Glutamatergic neuron (in vitro differentiated cells): ENCODE measurements at regions not wholly inside any gene's neighbourhood (a gene's known extent, or its start where the extent isn't known, plus 50 kb on each side); places are given as distances from the start of the nearest gene placed in this dataset.

Experiments used
- DNase-seq: peaks from one replicate; pipeline ENCODE4 v3.0.0; 2022
- H3K27ac Mint-ChIP-seq: one replicate; pipeline ENCODE4 v1.8.0; 2020; ENCODE audit warnings: mild to moderate bottlenecking, mixed read lengths, inconsistent platforms; ENCODE audit not compliant: unreplicated experiment
- H3K27me3 Mint-ChIP-seq: one replicate; pipeline ENCODE4 v1.8.0; 2020; ENCODE audit warnings: mild to moderate bottlenecking, moderate library complexity, mixed read lengths, inconsistent platforms; ENCODE audit not compliant: unreplicated experiment
- H3K36me3 Mint-ChIP-seq: one replicate; pipeline ENCODE4 v1.8.0; 2020; ENCODE audit warnings: mild to moderate bottlenecking, mixed read lengths, inconsistent platforms; ENCODE audit not compliant: unreplicated experiment
- H3K4me1 Mint-ChIP-seq: one replicate; pipeline ENCODE4 v1.8.0; 2020; ENCODE audit warnings: mild to moderate bottlenecking, low read depth, mixed read lengths, inconsistent platforms; ENCODE audit not compliant: unreplicated experiment
- H3K4me3 Mint-ChIP-seq: one replicate; pipeline ENCODE4 v1.8.0; 2020; ENCODE audit warnings: mild to moderate bottlenecking, mixed read lengths, inconsistent platforms; ENCODE audit not compliant: unreplicated experiment
- H3K9me3 Mint-ChIP-seq: one replicate; pipeline ENCODE4 v1.8.0; 2020; ENCODE audit warnings: mild to moderate bottlenecking, moderate library complexity, mixed read lengths, inconsistent platforms; ENCODE audit not compliant: unreplicated experiment
- TF ChIP-seq, protein P1 (sequence below): fragments of 200-600 bp; sonication (generic); IDR thresholded peaks from one replicate; pipeline ENCODE4 v1.5.0; 2021; ENCODE audit not compliant: partially characterized antibody, unreplicated experiment

DNA sequence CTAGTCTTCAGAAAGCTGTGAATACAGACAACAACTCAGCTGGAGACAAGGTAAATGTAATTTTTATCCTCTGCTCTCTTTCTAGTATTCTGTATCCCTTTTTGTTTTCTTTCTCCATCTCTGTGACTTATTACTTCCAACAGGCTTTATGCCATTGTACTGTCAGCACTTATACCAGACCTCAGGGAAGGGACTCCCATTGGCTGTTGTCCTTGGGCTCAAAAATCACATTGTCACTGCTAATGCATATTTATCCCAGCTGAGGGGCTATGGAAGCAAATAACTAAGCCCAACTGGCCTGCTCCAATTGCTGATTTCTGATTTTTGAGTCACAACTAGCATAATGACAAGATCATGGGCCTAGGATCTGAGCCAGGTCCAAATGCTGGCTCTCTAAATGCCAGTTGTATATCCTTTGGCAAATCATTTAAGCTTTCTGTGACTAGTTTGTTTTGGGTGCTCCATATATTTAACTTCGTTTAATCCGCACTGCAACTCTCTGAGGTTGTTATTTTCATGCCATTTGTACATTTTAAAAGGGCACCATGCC lies 395.1 kb upstream of the GNPDA2 start:
- no peak overlapping the region for H3K27ac Mint-ChIP-seq
- TF ChIP-seq, protein P1, sequence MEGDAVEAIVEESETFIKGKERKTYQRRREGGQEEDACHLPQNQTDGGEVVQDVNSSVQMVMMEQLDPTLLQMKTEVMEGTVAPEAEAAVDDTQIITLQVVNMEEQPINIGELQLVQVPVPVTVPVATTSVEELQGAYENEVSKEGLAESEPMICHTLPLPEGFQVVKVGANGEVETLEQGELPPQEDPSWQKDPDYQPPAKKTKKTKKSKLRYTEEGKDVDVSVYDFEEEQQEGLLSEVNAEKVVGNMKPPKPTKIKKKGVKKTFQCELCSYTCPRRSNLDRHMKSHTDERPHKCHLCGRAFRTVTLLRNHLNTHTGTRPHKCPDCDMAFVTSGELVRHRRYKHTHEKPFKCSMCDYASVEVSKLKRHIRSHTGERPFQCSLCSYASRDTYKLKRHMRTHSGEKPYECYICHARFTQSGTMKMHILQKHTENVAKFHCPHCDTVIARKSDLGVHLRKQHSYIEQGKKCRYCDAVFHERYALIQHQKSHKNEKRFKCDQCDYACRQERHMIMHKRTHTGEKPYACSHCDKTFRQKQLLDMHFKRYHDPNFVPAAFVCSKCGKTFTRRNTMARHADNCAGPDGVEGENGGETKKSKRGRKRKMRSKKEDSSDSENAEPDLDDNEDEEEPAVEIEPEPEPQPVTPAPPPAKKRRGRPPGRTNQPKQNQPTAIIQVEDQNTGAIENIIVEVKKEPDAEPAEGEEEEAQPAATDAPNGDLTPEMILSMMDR: no peak
- H3K4me3 Mint-ChIP-seq: no peak overlapping the region
- no peaks in the 10 kb centered on the region for H3K9me3 Mint-ChIP-seq
- DNase-seq: no peak
- no peaks in the 10 kb centered on the region for H3K4me1 Mint-ChIP-seq
- no peaks in the 10 kb centered on the region for H3K27me3 Mint-ChIP-seq
- no peaks in the 10 kb centered on the region for H3K36me3 Mint-ChIP-seq

DNA sequence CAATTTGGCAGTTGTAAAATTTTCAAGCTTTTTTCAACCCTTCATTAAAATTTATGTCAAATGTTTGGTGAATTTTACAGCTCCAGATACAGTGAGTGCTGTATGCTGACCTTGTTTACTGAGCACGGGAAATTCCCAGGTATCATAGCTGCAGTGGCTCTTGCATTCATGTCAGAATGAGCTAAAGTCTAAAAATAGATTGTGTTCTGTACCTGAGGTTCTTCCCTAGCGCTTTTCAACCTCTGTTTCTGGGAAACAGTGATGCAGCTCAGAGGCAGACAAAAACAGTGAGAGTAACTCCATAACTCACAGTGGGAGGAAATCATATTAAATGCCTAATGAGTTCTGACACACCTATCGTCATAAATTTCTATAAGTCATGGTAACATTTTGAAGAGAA lies 393.8 kb upstream of the GNPDA2 start:
- no peaks in the 10 kb centered on the region for H3K36me3 Mint-ChIP-seq
- no peak for DNase-seq
- no peaks in the 10 kb centered on the region for H3K9me3 Mint-ChIP-seq
- H3K4me1 Mint-ChIP-seq: no peaks in the 10 kb centered on the region
- H3K27ac Mint-ChIP-seq: no peak overlapping the region
- no peak overlapping the region for H3K4me3 Mint-ChIP-seq
- TF ChIP-seq, protein P1: no peak
- no peaks in the 10 kb centered on the region for H3K27me3 Mint-ChIP-seq

DNA sequence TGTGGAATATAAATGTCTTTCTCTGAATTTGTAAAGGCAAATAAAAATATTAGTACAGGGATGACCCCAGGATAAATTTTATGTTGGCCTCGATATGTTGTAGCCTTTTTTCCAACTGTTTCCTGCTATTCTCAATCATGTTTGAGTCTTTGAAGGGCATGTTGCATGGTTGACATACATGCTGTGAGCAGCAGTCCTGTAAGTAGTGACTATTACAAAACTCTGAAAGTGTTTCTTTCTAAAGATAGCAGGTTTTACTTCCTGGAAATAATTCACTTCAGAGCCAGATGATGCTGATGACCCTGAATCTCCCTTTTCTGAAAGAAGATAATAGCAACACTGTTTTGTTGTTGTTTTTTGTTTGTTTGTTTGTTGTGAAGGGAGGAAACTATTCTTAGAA lies 393.0 kb upstream of the GNPDA2 start:
- no peak for DNase-seq
- no peaks in the 10 kb centered on the region for H3K27me3 Mint-ChIP-seq

DNA sequence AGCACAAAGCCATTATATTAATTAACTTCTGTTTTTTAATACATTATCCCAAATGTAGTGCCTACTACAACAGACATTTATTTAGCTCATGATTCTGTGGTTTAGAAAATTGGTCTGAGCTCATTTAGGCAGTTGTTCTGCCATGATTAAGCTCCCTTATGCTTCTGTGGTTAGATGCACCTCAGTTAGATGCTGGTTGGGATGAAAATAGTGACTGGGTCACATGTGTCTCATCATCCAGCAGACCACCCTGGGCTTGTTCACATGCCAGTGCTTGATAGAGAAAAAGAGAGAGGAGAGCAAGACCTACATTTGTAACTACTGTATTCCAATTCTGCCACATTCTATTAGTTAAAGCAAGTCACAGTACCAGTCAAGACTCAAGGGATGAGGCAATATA lies 376.4 kb upstream of the GNPDA2 start:
- DNase-seq: no peak
- no peaks in the 10 kb centered on the region for H3K9me3 Mint-ChIP-seq
- no peaks in the 10 kb centered on the region for H3K4me1 Mint-ChIP-seq
- H3K36me3 Mint-ChIP-seq: no peaks in the 10 kb centered on the region
- no peaks in the 10 kb centered on the region for H3K27me3 Mint-ChIP-seq
- H3K4me3 Mint-ChIP-seq: no peak overlapping the region
- TF ChIP-seq, protein P1: no peak
- H3K27ac Mint-ChIP-seq: no peak overlapping the region

More for the DNA sequence above, 393.0 kb upstream of the GNPDA2 start:
- Mint-ChIP-seq H3K36me3 (no peaks in the 10 kb centered on the region), H3K27ac (no peak overlapping the region), H3K4me3 (no peak overlapping the region), H3K4me1 (no peaks in the 10 kb centered on the region), H3K9me3 (no peaks in the 10 kb centered on the region)
- TF ChIP-seq, protein P1: no peak

DNA sequence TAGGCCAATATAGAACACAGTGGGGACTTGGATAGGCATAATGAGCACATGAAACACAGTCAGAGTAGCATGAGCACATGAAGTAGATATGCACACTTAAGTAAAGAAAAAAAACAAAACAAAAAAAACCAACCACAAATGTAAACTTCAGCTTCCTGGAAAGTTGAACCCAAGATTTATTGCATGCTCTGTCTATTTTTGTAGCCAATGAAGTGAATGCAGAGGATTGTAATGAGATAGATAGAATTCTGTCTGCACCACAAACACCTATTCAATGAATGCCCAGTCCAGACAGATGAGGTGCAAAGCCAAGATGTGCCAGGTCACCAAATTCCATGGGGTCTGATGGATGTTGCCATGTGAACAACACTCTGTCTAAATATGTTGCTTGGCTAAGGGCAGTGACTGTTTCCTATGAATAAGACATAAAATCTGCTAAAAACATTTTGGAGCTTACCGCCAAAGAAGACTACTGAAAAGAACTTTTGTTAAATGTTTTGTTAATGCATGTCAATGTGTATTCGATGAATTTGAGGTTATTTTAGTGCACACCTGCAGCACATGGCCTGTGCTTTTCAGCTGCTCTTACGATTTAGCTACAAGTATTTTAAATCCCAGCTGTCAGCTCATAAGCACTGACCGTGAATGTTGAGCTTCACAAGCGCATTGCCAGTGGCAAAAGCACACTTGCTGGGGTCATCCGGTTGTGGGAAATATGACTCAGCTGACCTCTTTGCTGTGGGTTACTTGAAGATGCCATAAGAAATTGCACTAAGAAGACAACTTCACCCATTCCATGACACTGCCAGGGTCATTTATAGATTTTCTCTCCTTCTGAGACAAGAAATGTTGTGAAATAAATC lies 374.8 kb upstream of the GNPDA2 start:
- Mint-ChIP-seq H3K27ac (no peak overlapping the region), H3K4me1 (no peaks in the 10 kb centered on the region), H3K9me3 (no peaks in the 10 kb centered on the region), H3K4me3 (no peak overlapping the region), H3K36me3 (no peaks in the 10 kb centered on the region), H3K27me3 (no peaks in the 10 kb centered on the region)
- DNase-seq: no peak
- TF ChIP-seq, protein P1: no peak
